Endodermal cell (in vitro differentiated cells): ENCODE measurements at regions not wholly inside any gene's neighbourhood (a gene's known extent, or its start where the extent isn't known, plus 50 kb on each side); places are given as distances from the start of the nearest gene placed in this dataset.

ENCODE experiments used
- DNase-seq: peaks from one replicate; pipeline ENCODE4 v3.0.0-alpha.2; 2017
- H3K27ac ChIP-seq: 2 replicates; pipeline ENCODE4 v1.5.1; 2013; ENCODE audit warnings: mild to moderate bottlenecking, low read depth, low read length, moderate library complexity
- H3K27me3 ChIP-seq: 2 replicates; pipeline ENCODE4 v1.6.1; 2013; ENCODE audit warnings: mild to moderate bottlenecking, low read length, moderate library complexity; ENCODE audit not compliant: insufficient read depth, control insufficient read depth, poor library complexity, severe bottlenecking
- H3K36me3 ChIP-seq: 2 replicates; pipeline ENCODE4 v1.7.0; 2013; ENCODE audit warnings: mild to moderate bottlenecking, low read length, moderate library complexity; ENCODE audit not compliant: control insufficient read depth, insufficient read depth
- H3K4me1 ChIP-seq: one replicate; pipeline ENCODE4 v1.7.0; 2013; ENCODE audit warnings: low read length; ENCODE audit not compliant: control insufficient read depth, insufficient read depth
- H3K4me3 ChIP-seq: 2 replicates; pipeline ENCODE4 v1.5.1; 2013; ENCODE audit warnings: mild to moderate bottlenecking, low read length, moderate library complexity
- H3K9ac ChIP-seq: 2 replicates; pipeline ENCODE4 v1.6.1; 2013; ENCODE audit warnings: mild to moderate bottlenecking, low read length, moderate library complexity; ENCODE audit not compliant: poor library complexity, severe bottlenecking; ENCODE audit errors: extremely low read depth
- H3K9me3 ChIP-seq: 2 replicates; pipeline ENCODE4 v1.6.1; 2013; ENCODE audit warnings: mild to moderate bottlenecking, low read length, moderate library complexity; ENCODE audit not compliant: control insufficient read depth
- H3K27ac Mint-ChIP-seq: 2 replicates; pipeline ENCODE4 v1.8.0; 2020; ENCODE audit warnings: mixed read lengths
- H3K27me3 Mint-ChIP-seq: 2 replicates; pipeline ENCODE4 v1.8.0; 2021; ENCODE audit warnings: mild to moderate bottlenecking, mixed read lengths; ENCODE audit not compliant: insufficient read depth
- H3K36me3 Mint-ChIP-seq: 2 replicates; pipeline ENCODE4 v1.8.0; 2020; ENCODE audit warnings: low read depth, mixed read lengths
- H3K4me1 Mint-ChIP-seq: 2 replicates; pipeline ENCODE4 v1.8.0; 2020; ENCODE audit warnings: mixed read lengths
- H3K4me3 Mint-ChIP-seq: 2 replicates; pipeline ENCODE4 v1.8.0; 2020; ENCODE audit warnings: mild to moderate bottlenecking, moderate library complexity, mixed read lengths
- H3K9me3 Mint-ChIP-seq: 2 replicates; pipeline ENCODE4 v1.8.0; 2020; ENCODE audit warnings: mild to moderate bottlenecking, mixed read lengths
- WGBS, 2 experiments: methylation state at CpG; one replicate each; pipeline versions ENCODE4 v1.1.5 to v1.1.7; 2013; ENCODE audit warnings: missing lambda C conversion rate in 2 of 2, mixed read lengths in 1 of 2; ENCODE audit not compliant: insufficient coverage in 1 of 2, insufficient read length in 1 of 2; 5-methylcytosine and 5-hydroxymethylcytosine counted together
- TF ChIP-seq, protein P1 (sequence below): fragments of 200-600 bp; sonication (generic); conservative IDR thresholded peaks from 2 replicates; pipeline ENCODE4 v1.5.0; 2021; ENCODE audit warnings: antibody characterized with exemption, mild to moderate bottlenecking

- Mint-ChIP-seq H3K27ac (no peak overlapping the region), H3K36me3 (no peaks in the 10 kb centered on the region), H3K9me3 (no peaks in the 10 kb centered on the region), H3K27me3 (no peaks in the 10 kb centered on the region), H3K4me3 (no peak overlapping the region), H3K4me1 (no peaks in the 10 kb centered on the region)
- Histone ChIP-seq H3K9me3 (no peaks in the 10 kb centered on the region), H3K27ac (no peak overlapping the region), H3K27me3 (no peaks in the 10 kb centered on the region), H3K4me3 (no peak overlapping the region), H3K4me1 (no peaks in the 10 kb centered on the region), H3K36me3 (no peaks in the 10 kb centered on the region), H3K9ac (no peak overlapping the region)
- WGBS, 2 experiments = 87 to 93% methylated on average over 2 of the region's 2 CpGs
- no peak for DNase-seq
- TF ChIP-seq, protein P1, sequence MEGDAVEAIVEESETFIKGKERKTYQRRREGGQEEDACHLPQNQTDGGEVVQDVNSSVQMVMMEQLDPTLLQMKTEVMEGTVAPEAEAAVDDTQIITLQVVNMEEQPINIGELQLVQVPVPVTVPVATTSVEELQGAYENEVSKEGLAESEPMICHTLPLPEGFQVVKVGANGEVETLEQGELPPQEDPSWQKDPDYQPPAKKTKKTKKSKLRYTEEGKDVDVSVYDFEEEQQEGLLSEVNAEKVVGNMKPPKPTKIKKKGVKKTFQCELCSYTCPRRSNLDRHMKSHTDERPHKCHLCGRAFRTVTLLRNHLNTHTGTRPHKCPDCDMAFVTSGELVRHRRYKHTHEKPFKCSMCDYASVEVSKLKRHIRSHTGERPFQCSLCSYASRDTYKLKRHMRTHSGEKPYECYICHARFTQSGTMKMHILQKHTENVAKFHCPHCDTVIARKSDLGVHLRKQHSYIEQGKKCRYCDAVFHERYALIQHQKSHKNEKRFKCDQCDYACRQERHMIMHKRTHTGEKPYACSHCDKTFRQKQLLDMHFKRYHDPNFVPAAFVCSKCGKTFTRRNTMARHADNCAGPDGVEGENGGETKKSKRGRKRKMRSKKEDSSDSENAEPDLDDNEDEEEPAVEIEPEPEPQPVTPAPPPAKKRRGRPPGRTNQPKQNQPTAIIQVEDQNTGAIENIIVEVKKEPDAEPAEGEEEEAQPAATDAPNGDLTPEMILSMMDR = no peak
Measured at GRCh38 chr6:132964868-132965382, 150.6 kb downstream of the RPS12 start.

DNA sequence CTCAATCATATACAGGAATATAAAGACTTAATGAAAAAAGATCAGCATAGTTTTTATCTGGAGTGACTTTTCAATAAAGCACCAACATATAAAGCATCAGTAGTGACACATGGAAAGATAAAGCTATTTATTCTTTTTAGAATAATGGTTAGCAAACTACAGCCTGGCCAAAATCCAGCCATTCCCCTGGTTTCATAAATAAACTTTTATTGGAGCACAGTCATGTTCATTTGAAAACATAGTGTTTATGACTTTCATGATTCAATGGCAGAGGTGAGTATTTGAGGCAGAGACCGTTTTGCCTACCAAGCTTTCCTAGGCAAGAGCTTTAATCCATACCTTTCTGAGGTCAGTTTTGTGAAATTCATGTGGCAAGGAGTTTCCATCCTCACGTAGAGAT lies 153.5 kb downstream of the RPS12 start:
- no peaks in the 10 kb centered on the region for H3K36me3 ChIP-seq
- no peaks in the 10 kb centered on the region for H3K9me3 ChIP-seq
- TF ChIP-seq, protein P1 = no peak

GRCh38 chr6:132968419-132968950 lies 154.1 kb downstream of the RPS12 start:
- Histone ChIP-seq H3K4me1 (no peaks in the 10 kb centered on the region), H3K4me3 (no peak overlapping the region), H3K9me3 (no peaks in the 10 kb centered on the region), H3K9ac (no peak overlapping the region), H3K27ac (no peak overlapping the region), H3K27me3 (no peaks in the 10 kb centered on the region), H3K36me3 (no peaks in the 10 kb centered on the region)
- H3K4me1 Mint-ChIP-seq = peaks cover 2% of the 10 kb centered on the region
- H3K27ac Mint-ChIP-seq = no peak overlapping the region
- TF ChIP-seq, protein P1 = no peak
- WGBS, 2 experiments = 63 to 70% methylated on average over 4 to 5 of the region's 5 CpGs
- H3K4me3 Mint-ChIP-seq = no peak overlapping the region
- no peaks in the 10 kb centered on the region for H3K27me3 Mint-ChIP-seq
- no peaks in the 10 kb centered on the region for H3K36me3 Mint-ChIP-seq
- no peaks in the 10 kb centered on the region for H3K9me3 Mint-ChIP-seq
- no peak for DNase-seq

More for the DNA sequence above, 153.5 kb downstream of the RPS12 start:
- no peaks in the 10 kb centered on the region for H3K27me3 Mint-ChIP-seq
- no peaks in the 10 kb centered on the region for H3K4me1 Mint-ChIP-seq
- H3K27me3 ChIP-seq = no peaks in the 10 kb centered on the region
- H3K4me3 Mint-ChIP-seq = no peak overlapping the region
- H3K4me3 ChIP-seq = no peak overlapping the region
- no peak overlapping the region for H3K27ac ChIP-seq
- no peak for DNase-seq
- H3K4me1 ChIP-seq = no peaks in the 10 kb centered on the region
- H3K9ac ChIP-seq = no peak overlapping the region
- WGBS, 2 experiments = 65 to 71% methylated on average over 2 of the region's 2 CpGs
- H3K36me3 Mint-ChIP-seq = no peaks in the 10 kb centered on the region
- no peak overlapping the region for H3K27ac Mint-ChIP-seq
- no peaks in the 10 kb centered on the region for H3K9me3 Mint-ChIP-seq
